ENCODE measurements at regions not wholly inside any gene's neighbourhood (a gene's known extent, or its start where the extent isn't known, plus 50 kb on each side); places are given as distances from the start of the nearest gene placed in this dataset.

GRCh38 chr10:8344756-8345155 is 290.3 kb downstream of the GATA3 start:
- no peak for TF ChIP-seq CTCF (conservative IDR thresholded peaks at IDR 0.05 in 1 of 2, IDR thresholded peaks at IDR 0.05 in 1 of 2; ENCODE audit: extremely low read depth in 1 of 2, insufficient read depth in 1 of 2, low read depth in 1 of 2, low read length in 2 of 2)
- TF ChIP-seq EZH2 (IDR thresholded peaks at IDR 0.05; ENCODE audit: borderline replicate concordance, low read length), result no peak

Measured in mammary epithelial cell (primary cell).